Hepatic stellate cell (primary cell): ENCODE measurements at regions not wholly inside any gene's neighbourhood (a gene's known extent, or its start where the extent isn't known, plus 50 kb on each side); places are given as distances from the start of the nearest gene placed in this dataset.

Source experiments
- DNase-seq: peaks from one replicate; pipeline ENCODE4 v3.0.0; 2011; ENCODE audit warnings: low spot score

GRCh38 chr4:26105337-26105736 is 191.3 kb downstream of the SMIM20 start:
- no peak for DNase-seq

GRCh38 chr4:26105815-26106699 is 192.0 kb downstream of the SMIM20 start:
- DNase-seq, result no peak

- DNase-seq, result no peak
Measured at GRCh38 chr4:26106776-26107175, 192.8 kb downstream of the SMIM20 start.

GRCh38 chr4:26108054-26108453 is 194.0 kb downstream of the SMIM20 start:
- DNase-seq, result no peak

GRCh38 chr4:26110493-26110892 is 196.5 kb downstream of the SMIM20 start:
- DNase-seq, result no peak

- no peak for DNase-seq
Measured at GRCh38 chr4:26113339-26113940, 199.4 kb downstream of the SMIM20 start.

- DNase-seq, result no peak
Measured at GRCh38 chr4:26116057-26116456, 202.0 kb downstream of the SMIM20 start.

GRCh38 chr4:26120098-26120825 is 200.6 kb upstream of the RBPJ start:
- no peak for DNase-seq

GRCh38 chr4:26122690-26123089 is 198.1 kb upstream of the RBPJ start:
- no peak for DNase-seq

GRCh38 chr4:26124753-26125321 is 196.0 kb upstream of the RBPJ start:
- DNase-seq, result no peak

- no peak for DNase-seq
Measured at GRCh38 chr4:26126143-26126718, 194.6 kb upstream of the RBPJ start.

- DNase-seq, result no peak
Measured at GRCh38 chr4:26126994-26127393, 193.8 kb upstream of the RBPJ start.

GRCh38 chr4:26127851-26128337 is 192.9 kb upstream of the RBPJ start:
- no peak for DNase-seq

- DNase-seq, result no peak
Measured at GRCh38 chr4:26130173-26130572, 190.6 kb upstream of the RBPJ start.

GRCh38 chr4:26130841-26131432 is 189.9 kb upstream of the RBPJ start:
- no peak for DNase-seq

- no peak for DNase-seq
Measured at GRCh38 chr4:26131711-26132110, 189.1 kb upstream of the RBPJ start.

- DNase-seq, result no peak
Measured at GRCh38 chr4:26132858-26133257, 188.0 kb upstream of the RBPJ start.

- no peak for DNase-seq
Measured at GRCh38 chr4:26133840-26134239, 187.0 kb upstream of the RBPJ start.

- DNase-seq, result no peak
Measured at GRCh38 chr4:26135331-26135730, 185.5 kb upstream of the RBPJ start.

- DNase-seq, result no peak
Measured at GRCh38 chr4:26136615-26137014, 184.2 kb upstream of the RBPJ start.

GRCh38 chr4:26137288-26137687 is 183.5 kb upstream of the RBPJ start:
- DNase-seq, result no peak
